ENCODE measurements at regions not wholly inside any gene's neighbourhood (a gene's known extent, or its start where the extent isn't known, plus 50 kb on each side); places are given as distances from the start of the nearest gene placed in this dataset.

GRCh38 chr13:88196106-88196505 is 524.9 kb downstream of the SLITRK5 start:
- TF ChIP-seq POLR2A (IDR thresholded peaks at IDR 0.05; ENCODE audit: low read depth, low read length) (no peak), POLR2AphosphoS5 (IDR thresholded peaks at IDR 0.05; ENCODE audit: low read depth, low read length) (no peak)

Measured in GM12892 (cell line).